OCI-LY7 (cell line): ENCODE measurements at regions not wholly inside any gene's neighbourhood (a gene's known extent, or its start where the extent isn't known, plus 50 kb on each side); places are given as distances from the start of the nearest gene placed in this dataset.

Source experiments
- EZH2phosphoT487 ChIP-seq: fragments of 200-600 bp; sonication (generic); IDR thresholded peaks from 2 replicates; pipeline ENCODE4 v1.6.1; 2018; ENCODE audit warnings: low read depth, borderline replicate concordance, mild to moderate bottlenecking, mixed run types, antibody characterized with exemption, low read length, moderate library complexity, mixed read lengths
- TF ChIP-seq, protein P1 (sequence below): fragments of 200-600 bp; sonication (generic); conservative IDR thresholded peaks from 2 replicates; pipeline ENCODE4 v1.5.1; 2014; ENCODE audit warnings: mild to moderate bottlenecking, antibody characterized with exemption, low read length, moderate library complexity, mixed read lengths

DNA sequence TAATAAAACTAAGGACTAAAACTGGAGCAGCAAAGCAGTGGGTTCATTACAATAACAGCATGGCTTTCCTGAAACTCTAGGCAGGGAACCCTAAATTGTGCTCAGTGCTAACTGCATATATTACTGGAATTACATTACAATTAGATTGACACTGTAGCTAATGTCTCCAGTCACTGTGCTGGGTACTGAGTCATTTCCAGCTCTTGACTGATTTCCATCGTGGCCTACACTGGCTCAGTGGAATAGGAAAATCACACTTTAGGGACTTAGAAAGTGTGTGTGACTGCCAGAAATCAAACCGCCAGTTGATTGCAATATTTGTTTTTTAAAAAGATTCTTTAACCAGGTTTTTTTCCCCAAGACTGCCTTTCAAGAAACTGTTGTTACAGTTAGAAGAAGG lies 1447.4 kb upstream of the GOT2 start:
- TF ChIP-seq, protein P1, sequence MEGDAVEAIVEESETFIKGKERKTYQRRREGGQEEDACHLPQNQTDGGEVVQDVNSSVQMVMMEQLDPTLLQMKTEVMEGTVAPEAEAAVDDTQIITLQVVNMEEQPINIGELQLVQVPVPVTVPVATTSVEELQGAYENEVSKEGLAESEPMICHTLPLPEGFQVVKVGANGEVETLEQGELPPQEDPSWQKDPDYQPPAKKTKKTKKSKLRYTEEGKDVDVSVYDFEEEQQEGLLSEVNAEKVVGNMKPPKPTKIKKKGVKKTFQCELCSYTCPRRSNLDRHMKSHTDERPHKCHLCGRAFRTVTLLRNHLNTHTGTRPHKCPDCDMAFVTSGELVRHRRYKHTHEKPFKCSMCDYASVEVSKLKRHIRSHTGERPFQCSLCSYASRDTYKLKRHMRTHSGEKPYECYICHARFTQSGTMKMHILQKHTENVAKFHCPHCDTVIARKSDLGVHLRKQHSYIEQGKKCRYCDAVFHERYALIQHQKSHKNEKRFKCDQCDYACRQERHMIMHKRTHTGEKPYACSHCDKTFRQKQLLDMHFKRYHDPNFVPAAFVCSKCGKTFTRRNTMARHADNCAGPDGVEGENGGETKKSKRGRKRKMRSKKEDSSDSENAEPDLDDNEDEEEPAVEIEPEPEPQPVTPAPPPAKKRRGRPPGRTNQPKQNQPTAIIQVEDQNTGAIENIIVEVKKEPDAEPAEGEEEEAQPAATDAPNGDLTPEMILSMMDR, result no peak
- TF ChIP-seq EZH2phosphoT487, result no peak
